Esophagus (tissue), 2 donors: ENCODE measurements at regions not wholly inside any gene's neighbourhood (a gene's known extent, or its start where the extent isn't known, plus 50 kb on each side); places are given as distances from the start of the nearest gene placed in this dataset.

ENCODE experiments used
- H3K27ac ChIP-seq, 2 donors: one replicate each; pipeline ENCODE4 v1.5.1; 2013; ENCODE audit warnings: low read depth in 2 of 2, mild to moderate bottlenecking in 2 of 2, inconsistent platforms in 1 of 2, low read length in 1 of 2, moderate library complexity in 1 of 2
- H3K27me3 ChIP-seq, 2 donors: one replicate each; pipeline ENCODE4 v1.6.1; 2013; ENCODE audit warnings: low read length in 2 of 2, control low read depth in 1 of 2, mild to moderate bottlenecking in 1 of 2; ENCODE audit not compliant: insufficient read depth in 2 of 2, control insufficient read depth in 1 of 2
- H3K36me3 ChIP-seq, 2 donors: one replicate each; pipeline ENCODE4 v1.6.1; 2013; ENCODE audit warnings: low read length in 1 of 2; ENCODE audit not compliant: control insufficient read depth in 2 of 2, insufficient read depth in 2 of 2
- H3K4me1 ChIP-seq, 2 donors: one replicate each; pipeline ENCODE4 v1.6.1; 2013; ENCODE audit warnings: low read length in 1 of 2; ENCODE audit not compliant: control insufficient read depth in 2 of 2, insufficient read depth in 2 of 2
- H3K4me3 ChIP-seq, 2 donors: one replicate each; pipeline ENCODE4 v1.5.1; 2013; ENCODE audit warnings: low read length in 2 of 2, mild to moderate bottlenecking in 2 of 2, low read depth in 1 of 2, moderate library complexity in 1 of 2
- H3K9me3 ChIP-seq, 2 donors: one replicate each; pipeline ENCODE4 v1.6.1; 2013; ENCODE audit warnings: mild to moderate bottlenecking in 2 of 2, low read depth in 1 of 2, low read length in 1 of 2, moderate library complexity in 1 of 2; ENCODE audit not compliant: control insufficient read depth in 2 of 2, insufficient read depth in 1 of 2
- WGBS, 2 donors: extraction: QIAGEN DNeasy Blood & Tissue Kit; methylation state at CpG; one replicate each; pipeline ENCODE4 v1.1.7; 2013; 5-methylcytosine and 5-hydroxymethylcytosine counted together
- donor health status: healthy with polysubstance abuse.
- donor health status: Bipolar disorder and iron deficiency.

DNA sequence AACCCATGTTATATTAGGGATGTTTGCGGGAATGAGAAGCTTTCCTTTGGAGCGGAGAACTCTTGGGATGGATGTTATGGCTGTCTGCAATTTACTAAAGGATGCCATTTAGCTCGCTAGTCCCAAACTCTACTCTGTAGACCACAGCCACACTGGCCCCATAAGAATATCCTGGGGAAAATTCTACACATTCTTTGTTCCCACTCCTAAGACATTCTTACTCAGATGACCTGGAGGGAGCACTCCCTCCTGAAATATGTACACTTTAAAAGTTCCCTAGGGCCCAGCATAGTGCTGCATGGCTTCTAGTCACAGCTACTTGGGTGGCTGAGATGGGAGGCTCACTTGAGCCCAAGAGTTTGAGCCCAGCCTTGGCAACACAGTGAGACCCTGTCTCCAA is 288.7 kb upstream of the RORA start:
- Histone ChIP-seq H3K27ac (no peak overlapping the region), H3K27me3 (no peaks in the 10 kb centered on the region), H3K4me3 (no peak overlapping the region), H3K9me3 (no peaks in the 10 kb centered on the region), H3K4me1 (peaks cover 0 to 2% of the 10 kb centered on the region in 2 donors), H3K36me3 (no peaks in the 10 kb centered on the region)
- 95 to 97% methylated on average over 3 of the region's 3 CpGs for WGBS, 2 donors

DNA sequence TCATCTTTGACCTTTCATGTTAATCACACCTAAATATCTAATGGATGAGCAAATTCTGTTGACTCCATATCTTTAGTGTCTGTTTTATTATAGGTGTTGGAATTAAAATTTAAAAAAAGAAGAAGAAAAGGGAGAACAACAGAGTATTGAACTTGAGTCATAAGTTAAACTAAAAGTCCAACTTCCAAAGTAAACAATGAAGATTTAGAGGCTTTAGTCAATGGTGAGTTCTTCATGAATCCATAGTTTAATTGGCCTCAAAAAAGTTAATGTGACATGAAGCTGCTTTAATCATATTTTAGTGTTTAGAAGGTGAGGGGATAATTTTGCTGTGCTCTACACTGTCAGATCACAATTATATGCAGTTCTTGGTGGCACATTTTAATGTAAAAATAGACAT is 288.2 kb upstream of the RORA start:
- Histone ChIP-seq H3K4me1 (peaks cover 0 to 2% of the 10 kb centered on the region in 2 donors), H3K9me3 (no peaks in the 10 kb centered on the region), H3K36me3 (no peaks in the 10 kb centered on the region), H3K4me3 (no peak overlapping the region), H3K27me3 (no peaks in the 10 kb centered on the region), H3K27ac (no peak overlapping the region)

DNA sequence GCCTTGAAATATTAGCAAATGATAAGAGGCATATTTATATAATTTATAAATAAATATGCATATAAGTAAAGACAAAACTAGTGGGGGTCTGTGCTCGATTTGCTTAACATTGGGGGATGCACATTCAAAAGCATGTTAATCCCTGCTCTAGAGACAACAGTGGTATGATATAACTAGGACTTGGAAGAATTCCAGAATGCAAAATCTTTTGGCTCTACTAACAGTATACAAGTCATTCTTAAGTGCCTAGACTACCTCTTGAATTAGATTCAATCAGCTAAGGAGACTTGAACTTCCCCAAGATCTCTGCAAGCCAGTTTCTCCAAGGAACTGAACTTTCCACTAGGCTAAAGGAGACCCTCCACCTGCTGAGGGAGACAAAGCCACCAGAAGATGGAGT is 282.7 kb upstream of the RORA start:
- Histone ChIP-seq H3K9me3 (no peaks in the 10 kb centered on the region), H3K27me3 (no peaks in the 10 kb centered on the region), H3K27ac (no peak overlapping the region), H3K4me3 (no peak overlapping the region), H3K36me3 (no peaks in the 10 kb centered on the region), H3K4me1 (peaks cover 0 to 2% of the 10 kb centered on the region in 2 donors)
- WGBS, 2 donors: 49 to 60% methylated on average over 1 of the region's 1 CpG

DNA sequence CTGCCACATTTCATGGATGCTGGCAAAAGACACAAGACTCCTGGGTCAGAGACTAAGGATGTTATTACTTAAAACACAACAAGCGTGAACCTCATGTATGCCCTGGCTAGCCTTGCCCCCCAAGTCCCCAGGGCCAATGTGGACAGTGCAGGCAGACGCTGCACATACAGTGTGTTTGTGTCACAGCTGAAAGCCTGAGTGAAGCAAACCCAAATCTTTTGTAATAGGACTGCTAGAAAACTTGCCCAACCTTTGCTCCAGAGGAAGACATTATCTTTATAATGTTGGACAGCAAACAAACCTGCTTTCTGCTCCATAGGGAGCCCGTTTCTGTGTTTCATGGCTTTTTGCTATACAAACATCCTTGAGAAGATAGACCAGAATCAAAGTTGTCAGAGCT is 282.0 kb upstream of the RORA start:
- H3K36me3 ChIP-seq: no peaks in the 10 kb centered on the region
- no peak overlapping the region for H3K4me3 ChIP-seq
- peaks cover 0 to 2% of the 10 kb centered on the region in 2 donors for H3K4me1 ChIP-seq
- WGBS, 2 donors: 70 to 79% methylated on average over 3 of the region's 3 CpGs
- no peaks in the 10 kb centered on the region for H3K9me3 ChIP-seq
- H3K27me3 ChIP-seq: no peaks in the 10 kb centered on the region
- H3K27ac ChIP-seq: no peak overlapping the region

DNA sequence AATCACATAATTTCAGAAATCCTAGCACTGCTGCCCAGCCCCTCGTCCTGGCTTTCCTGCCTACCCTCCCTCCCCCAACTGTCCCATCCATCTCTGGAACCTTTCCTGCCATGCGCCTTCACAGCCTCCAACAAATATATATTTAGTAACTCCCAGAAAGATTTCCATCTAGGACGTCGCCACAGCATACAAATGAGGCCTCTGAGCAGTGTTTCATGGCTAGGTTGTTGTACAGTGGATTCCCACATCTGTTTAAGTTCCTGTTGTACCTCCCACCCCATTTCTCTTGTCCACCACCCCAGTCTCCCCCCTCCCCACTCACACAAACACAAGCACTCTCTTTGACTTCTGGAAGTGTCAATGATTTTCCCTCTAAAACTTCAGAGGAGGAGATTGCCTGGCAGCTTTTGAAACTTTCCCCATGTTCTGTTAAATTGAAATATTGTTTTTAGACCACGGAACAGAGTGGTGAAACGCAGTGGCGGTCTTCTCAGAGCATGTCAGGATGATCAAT is 280.3 kb upstream of the RORA start:
- 65 to 69% methylated on average over 7 of the region's 7 CpGs for WGBS, 2 donors

DNA sequence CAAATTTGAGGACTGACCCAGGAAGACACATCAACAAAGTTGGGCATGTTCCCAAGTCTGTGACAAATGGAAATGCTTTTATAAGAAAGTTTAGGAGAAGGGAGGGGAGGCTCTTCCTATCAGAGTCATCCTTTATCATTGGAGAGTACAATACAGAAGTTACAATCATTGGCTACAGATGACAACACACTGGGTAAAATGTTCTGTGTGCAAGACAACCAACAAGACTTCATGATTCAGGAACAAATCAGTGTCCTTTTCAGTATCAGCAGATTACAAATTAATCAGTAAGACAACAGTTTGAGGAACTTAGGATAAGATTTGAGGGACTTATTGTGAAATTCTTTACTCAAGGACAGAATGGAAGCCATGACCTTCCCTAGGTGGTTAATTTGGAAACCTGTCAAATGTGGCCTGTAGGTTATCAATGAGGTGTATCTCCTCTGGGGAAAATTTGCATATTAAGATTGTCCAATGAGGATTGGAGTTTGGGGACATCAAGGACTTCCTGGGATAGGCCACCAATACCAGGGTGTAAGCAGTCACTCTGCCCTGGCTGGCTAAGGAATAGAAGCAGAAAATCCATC is 274.4 kb upstream of the RORA start:
- no peaks in the 10 kb centered on the region for H3K4me1 ChIP-seq
- no peak overlapping the region for H3K27ac ChIP-seq
- H3K4me3 ChIP-seq: no peak overlapping the region
- H3K27me3 ChIP-seq: no peaks in the 10 kb centered on the region
- no peaks in the 10 kb centered on the region for H3K9me3 ChIP-seq
- no peaks in the 10 kb centered on the region for H3K36me3 ChIP-seq

More for the DNA sequence above, 280.3 kb upstream of the RORA start:
- H3K9me3 ChIP-seq: no peaks in the 10 kb centered on the region
- H3K4me3 ChIP-seq: no peak overlapping the region
- H3K27me3 ChIP-seq: no peaks in the 10 kb centered on the region
- no peak overlapping the region for H3K27ac ChIP-seq
- H3K36me3 ChIP-seq: no peaks in the 10 kb centered on the region
- H3K4me1 ChIP-seq: peaks cover 0 to under 1% of the 10 kb centered on the region in 2 donors

DNA sequence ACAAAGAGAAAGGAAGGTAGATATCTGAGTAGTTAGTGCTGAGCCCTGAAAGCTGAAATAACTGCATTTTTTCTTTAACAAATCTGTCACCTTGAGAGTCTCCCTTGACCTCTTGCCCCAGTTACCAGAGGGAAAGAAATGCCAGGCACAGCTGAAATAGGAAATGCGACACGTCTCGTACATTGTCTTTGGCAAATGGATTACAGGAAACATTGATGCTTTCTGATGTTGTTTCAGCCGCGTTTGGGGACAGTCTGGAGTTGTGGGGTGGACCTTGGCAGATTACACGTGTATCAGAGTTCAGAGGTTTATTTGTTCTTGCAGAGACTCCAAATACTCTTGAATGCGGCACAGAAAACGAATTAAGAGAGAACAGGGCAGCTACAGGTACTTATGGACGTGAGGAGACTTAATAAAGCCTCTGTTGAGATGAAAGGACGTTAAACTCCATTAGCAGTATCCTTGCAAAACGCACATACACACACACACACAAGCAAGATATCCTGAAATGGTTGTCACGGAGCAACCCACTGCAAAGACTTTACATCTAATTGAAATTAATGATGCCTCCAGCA is 272.8 kb upstream of the RORA start:
- H3K27me3 ChIP-seq: no peaks in the 10 kb centered on the region
- no peaks in the 10 kb centered on the region for H3K36me3 ChIP-seq
- WGBS, 2 donors: 67 to 71% methylated on average over 12 of the region's 12 CpGs

DNA sequence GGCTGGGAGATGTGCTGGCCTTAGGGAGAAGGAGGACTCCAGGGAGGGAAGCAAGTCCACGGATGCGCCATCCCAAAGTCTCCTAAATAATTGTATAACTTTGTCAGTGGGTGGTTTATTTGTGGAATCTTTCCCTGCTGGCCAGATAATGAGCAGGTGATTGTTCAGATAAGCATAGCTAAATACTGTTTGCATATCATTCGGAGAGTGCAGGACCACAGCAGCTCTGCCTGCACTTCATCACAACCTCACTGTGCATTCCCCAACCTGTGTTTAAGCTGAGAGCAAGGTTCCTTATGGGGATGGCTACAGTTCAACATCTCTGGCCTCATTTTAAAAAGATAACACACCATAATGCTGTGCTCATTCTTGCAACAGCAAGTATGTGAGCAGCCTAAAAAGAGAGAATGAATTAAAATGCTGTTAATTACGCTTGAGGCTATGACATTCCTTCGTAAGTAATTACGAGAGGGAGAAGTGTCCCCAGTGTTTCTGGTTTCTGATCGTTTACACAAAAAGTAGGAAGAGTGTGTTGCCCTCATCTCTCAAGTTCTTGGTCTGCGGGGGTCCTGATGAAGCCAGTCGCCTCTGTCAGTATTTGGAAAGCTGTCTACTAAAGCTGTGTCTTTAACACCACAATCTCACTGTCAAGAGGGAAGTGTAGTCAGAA is 272.0 kb upstream of the RORA start:
- 79 to 87% methylated on average over 9 of the region's 9 CpGs for WGBS, 2 donors
- Histone ChIP-seq H3K9me3 (no peaks in the 10 kb centered on the region), H3K27ac (no peak overlapping the region), H3K36me3 (no peaks in the 10 kb centered on the region), H3K4me1 (no peaks in the 10 kb centered on the region), H3K27me3 (no peaks in the 10 kb centered on the region), H3K4me3 (no peak overlapping the region)

More for the DNA sequence above, 272.8 kb upstream of the RORA start:
- H3K4me3 ChIP-seq: no peak overlapping the region
- no peaks in the 10 kb centered on the region for H3K4me1 ChIP-seq
- H3K27ac ChIP-seq: no peak overlapping the region
- H3K9me3 ChIP-seq: no peaks in the 10 kb centered on the region

DNA sequence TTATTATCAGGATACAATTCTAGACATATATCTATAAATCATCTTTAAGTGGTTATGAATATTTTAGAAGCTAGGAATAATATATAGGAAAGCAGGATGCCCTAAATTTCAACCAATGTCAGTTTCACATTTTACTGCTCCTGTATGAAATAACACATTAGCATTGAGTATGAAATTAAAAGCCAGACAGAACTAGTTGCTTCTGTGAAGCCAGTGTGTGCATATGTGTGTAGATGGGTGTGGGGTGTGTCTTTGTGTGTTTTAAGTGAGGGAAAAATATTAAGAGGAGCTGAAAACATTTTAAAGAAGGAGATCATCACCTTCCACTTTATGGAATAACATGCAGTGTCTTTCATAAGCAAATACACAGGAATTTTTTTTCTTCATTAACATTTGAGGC is 271.4 kb upstream of the RORA start:
- no peaks in the 10 kb centered on the region for H3K36me3 ChIP-seq
- no peaks in the 10 kb centered on the region for H3K4me1 ChIP-seq
- H3K27ac ChIP-seq: no peak overlapping the region
- no peak overlapping the region for H3K4me3 ChIP-seq
- H3K9me3 ChIP-seq: no peaks in the 10 kb centered on the region
- no peaks in the 10 kb centered on the region for H3K27me3 ChIP-seq

DNA sequence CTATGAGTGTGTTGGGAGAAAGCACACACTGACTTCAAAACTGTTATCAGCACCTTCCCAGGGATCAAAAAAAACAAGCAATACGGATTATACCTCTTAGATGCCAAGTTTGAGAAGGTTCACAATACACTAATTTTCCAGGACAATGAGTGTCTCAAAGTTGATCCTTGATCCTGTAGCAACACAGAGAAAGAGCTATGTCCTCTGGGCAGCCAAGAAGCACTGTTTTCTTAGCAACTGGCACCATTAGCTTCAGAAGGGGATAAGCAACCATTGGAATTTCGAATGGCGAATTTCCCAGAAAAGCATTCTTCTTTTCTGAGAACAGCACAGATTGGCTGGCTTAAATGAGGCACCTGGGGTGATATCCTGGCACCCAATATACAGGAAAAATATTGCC is 270.3 kb upstream of the RORA start:
- Histone ChIP-seq H3K9me3 (no peaks in the 10 kb centered on the region), H3K27me3 (no peaks in the 10 kb centered on the region), H3K4me1 (no peaks in the 10 kb centered on the region), H3K27ac (no peak overlapping the region), H3K36me3 (no peaks in the 10 kb centered on the region), H3K4me3 (no peak overlapping the region)
- WGBS, 2 donors: 43 to 52% methylated on average over 3 of the region's 3 CpGs
